Endothelial cell of umbilical vein (primary cell): ENCODE measurements at regions not wholly inside any gene's neighbourhood (a gene's known extent, or its start where the extent isn't known, plus 50 kb on each side); places are given as distances from the start of the nearest gene placed in this dataset.

ENCODE experiments used
- BruUV-seq: library from RNA; stranded (reverse); fragments of 400-500 nt; replicated peaks from 2 replicates; lab custom pipeline; 2021; lab: Mats Ljungman, UMichigan
- CTCF ChIA-PET: fragments of 300-600, 350-600 bp; sonication (Branson Sonifier 250); formaldehyde crosslinking; loops from one replicate; lab custom pipeline; 2021; ENCODE audit warnings: antibody characterized with exemption, inconsistent platforms; lab: Charles Lee
- POLR2A ChIA-PET: fragments of 300-600, 350-600 bp; sonication (Branson Sonifier 250); formaldehyde crosslinking; loops from one replicate; lab custom pipeline; 2021; ENCODE audit warnings: antibody characterized with exemption, inconsistent platforms; lab: Charles Lee
- DNase-seq: peaks from one replicate; pipeline ENCODE4 v3.0.0-alpha.2; 2011; ENCODE audit warnings: low read depth, low spot score
- FAIRE-seq: peaks from 2 replicates; lab custom pipeline; 2011; peaks lifted over from hg19 to GRCh38; lab: Jason Lieb, UNC
- H2AFZ ChIP-seq: 2 replicates; pipeline ENCODE4 v1.6.0; 2012; ENCODE audit warnings: low read depth, low read length, control low read depth, inconsistent platforms
- H3K27ac ChIP-seq: 2 replicates; pipeline ENCODE4 v1.5.1; 2011; ENCODE audit warnings: low read depth, mild to moderate bottlenecking, control low read depth, low read length, moderate library complexity; ENCODE audit not compliant: insufficient read depth
- H3K27me3 ChIP-seq, 2 experiments: 2 replicates each; pipeline versions ENCODE4 v1.6.0 to v1.6.1; 2011; ENCODE audit warnings: low read length in 2 of 2, mixed read lengths in 1 of 2; ENCODE audit not compliant: control insufficient read depth in 2 of 2, insufficient read depth in 2 of 2
- H3K36me3 ChIP-seq, 2 experiments: 2 replicates in 1 of 2; 3 replicates in 1 of 2; pipeline ENCODE4 v1.5.1; 2011; ENCODE audit warnings: low read length in 2 of 2, mild to moderate bottlenecking in 1 of 2, moderate library complexity in 1 of 2; ENCODE audit not compliant: control insufficient read depth in 2 of 2, insufficient read depth in 2 of 2; ENCODE audit errors: extremely low read depth in 1 of 2
- H3K4me1 ChIP-seq: 3 replicates; pipeline ENCODE4 v1.5.1; 2011; ENCODE audit warnings: mild to moderate bottlenecking, low read length; ENCODE audit not compliant: control insufficient read depth, insufficient read depth; ENCODE audit errors: extremely low read depth
- H3K4me2 ChIP-seq: 2 replicates; pipeline ENCODE4 v1.6.1; 2011; ENCODE audit warnings: low read length, control low read depth, mixed read lengths; ENCODE audit not compliant: insufficient read depth
- H3K4me3 ChIP-seq, 3 experiments: fragments of 200-600 bp in 1 of 3; sonication (generic), shearing (Covaris generic) in 1 of 3; replicated peaks in 1 of 3; 2 replicates each; pipeline ENCODE4 v1.5.1; 2011 to 2016; ENCODE audit warnings: control low read depth in 3 of 3, low read length in 3 of 3, mild to moderate bottlenecking in 2 of 3, inconsistent platforms in 1 of 3, low read depth in 1 of 3, moderate library complexity in 1 of 3; ENCODE audit not compliant: insufficient read depth in 1 of 3
- H3K79me2 ChIP-seq: 2 replicates; pipeline ENCODE4 v1.6.0; 2012; ENCODE audit warnings: low read length, inconsistent platforms; ENCODE audit not compliant: control insufficient read depth, insufficient read depth
- H3K9ac ChIP-seq: replicated peaks from 2 replicates; pipeline ENCODE3; 2011; ENCODE audit warnings: low read length, control low read depth; ENCODE audit not compliant: insufficient read depth; ENCODE audit errors: extremely low read depth
- H3K9me1 ChIP-seq: replicated peaks from 3 replicates; pipeline ENCODE4 v1.6.0; 2011; ENCODE audit warnings: mild to moderate bottlenecking, low read length; ENCODE audit not compliant: control insufficient read depth, insufficient read depth; ENCODE audit errors: extremely low read depth
- H3K9me3 ChIP-seq: replicated peaks from 2 replicates; pipeline ENCODE4 v1.5.1; 2012; ENCODE audit warnings: low read length, inconsistent platforms; ENCODE audit not compliant: control insufficient read depth, insufficient read depth
- H4K20me1 ChIP-seq: replicated peaks from 2 replicates; pipeline ENCODE3; 2011; ENCODE audit warnings: mild to moderate bottlenecking, low read length; ENCODE audit not compliant: control insufficient read depth, insufficient read depth; ENCODE audit errors: extremely low read depth
- CTCF ChIP-seq, 2 donors: IDR thresholded peaks; 1 replicate in 1 of 2; 2 replicates in 1 of 2; pipeline ENCODE4 v1.5.1; 2011; ENCODE audit warnings: low read length in 2 of 2, mild to moderate bottlenecking in 2 of 2, moderate library complexity in 2 of 2, control low read depth in 1 of 2, inconsistent platforms in 1 of 2, low read depth in 1 of 2; ENCODE audit not compliant: insufficient read depth in 1 of 2; ENCODE audit errors: extremely low read depth in 1 of 2
- EZH2 ChIP-seq: IDR thresholded peaks from 2 replicates; pipeline ENCODE4 v1.6.1; 2012; ENCODE audit warnings: borderline replicate concordance, low read depth, mild to moderate bottlenecking, moderate library complexity, low read length, inconsistent platforms; ENCODE audit not compliant: severe bottlenecking
- FOS ChIP-seq: IDR thresholded peaks from 2 replicates; pipeline ENCODE4 v1.6.1; 2011; ENCODE audit warnings: mild to moderate bottlenecking, low read length, moderate library complexity, borderline replicate concordance; ENCODE audit not compliant: insufficient read depth
- GATA2 ChIP-seq: IDR thresholded peaks from 2 replicates; pipeline ENCODE4 v1.7.0; 2011; ENCODE audit warnings: low read depth, mild to moderate bottlenecking, moderate library complexity, mixed read lengths, low read length; ENCODE audit not compliant: insufficient read length, insufficient read depth
- JUN ChIP-seq: IDR thresholded peaks from 2 replicates; pipeline ENCODE4 v1.6.1; 2011; ENCODE audit warnings: borderline replicate concordance, low read depth; ENCODE audit not compliant: insufficient read length, insufficient read depth
- MYC ChIP-seq: IDR thresholded peaks from one replicate; pipeline ENCODE4 v1.6.1; 2011; ENCODE audit warnings: mild to moderate bottlenecking, low read depth, low read length
- POLR2A ChIP-seq: IDR thresholded peaks from 2 replicates; pipeline ENCODE4 v1.6.1; 2012; ENCODE audit warnings: low read depth, mild to moderate bottlenecking, control low read depth, low read length
- POLR2AphosphoS5 ChIP-seq: IDR thresholded peaks from 2 replicates; pipeline ENCODE4 v1.6.1; 2012; ENCODE audit warnings: low read depth, mild to moderate bottlenecking, control low read depth, low read length, moderate library complexity; ENCODE audit not compliant: insufficient read depth
- dilution Hi-C: fragments of 300-500 bp; cut with MboI; formaldehyde crosslinking; loops from one replicate; pipeline ENCODE4 v1.15.0; 2019; ENCODE audit warnings: low sequenced_read_pairs; ENCODE audit not compliant: extremely low pct_ligation_motif_present
- intact Hi-C: fragments of 100-400 bp; cut with micrococcal nuclease; formaldehyde crosslinking; loops from one replicate; pipeline ENCODE4 v1.10.0; 2022
- TF ChIP-seq, protein P1 (sequence below): IDR thresholded peaks from 2 replicates; pipeline ENCODE4 v1.6.1; 2011; ENCODE audit not compliant: insufficient read depth, insufficient read length

- Histone ChIP-seq H3K9me3 (no peaks in the 10 kb centered on the region), H3K9ac (no peak overlapping the region), H3K4me2 (no peak overlapping the region), H3K79me2 (no peaks in the 10 kb centered on the region), H3K4me3 (no peak overlapping the region), H3K27me3 (peaks cover 0 to 4% of the 10 kb centered on the region in 2 experiments), H3K4me1 (no peaks in the 10 kb centered on the region), H4K20me1 (no peaks in the 10 kb centered on the region), H2AFZ (no peak overlapping the region), H3K36me3 (no peaks in the 10 kb centered on the region), H3K9me1 (no peaks in the 10 kb centered on the region), H3K27ac (no peak overlapping the region)
- BruUV-seq = no TSS peak
- dilution Hi-C loops (no loop called here), intact Hi-C loops (no loop called here)
- FAIRE-seq (no peak), DNase-seq (no peak)
- TF ChIP-seq EZH2 (no peak), CTCF (IDR thresholded peaks at IDR 0.05; ENCODE audit: extremely low read depth in 1 of 2, insufficient read depth in 1 of 2, low read depth in 1 of 2, low read length in 2 of 2) (no peak), GATA2 (no peak), JUN (no peak), MYC (no peak), POLR2AphosphoS5 (no peak), POLR2A (no peak), FOS (no peak)
- TF ChIP-seq, protein P1, sequence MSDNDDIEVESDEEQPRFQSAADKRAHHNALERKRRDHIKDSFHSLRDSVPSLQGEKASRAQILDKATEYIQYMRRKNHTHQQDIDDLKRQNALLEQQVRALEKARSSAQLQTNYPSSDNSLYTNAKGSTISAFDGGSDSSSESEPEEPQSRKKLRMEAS = no peak
- CTCF ChIA-PET = no interaction called here
- POLR2A ChIA-PET = no interaction called here
These were observed 173.2 kb downstream of the MN1 start for GRCh38 chr22:27628341-27628740.
